ENCODE measurements at regions not wholly inside any gene's neighbourhood (a gene's known extent, or its start where the extent isn't known, plus 50 kb on each side); places are given as distances from the start of the nearest gene placed in this dataset.
A peak's percentile ranks its signal among the peaks of the same experiment; 100 is the strongest.

GRCh38 chr2:47300081-47300480 is 69.0 kb upstream of the EPCAM start:
- Histone ChIP-seq H3K4me3 (no peak overlapping the region), H3K79me2 (ENCODE audit: low read depth) (no peaks in the 10 kb centered on the region), H3K27ac (peak overlapping the region; percentile 48; the same call in 1 of the 2 replicates), H3K4me1 (replicated peaks; ENCODE audit: insufficient read depth) (peaks cover 33% of the 10 kb centered on the region), H2AFZ (no peak overlapping the region), H3K4me2 (peak overlapping the region; percentile 34), H4K20me1 (ENCODE audit: insufficient read depth) (no peaks in the 10 kb centered on the region), H3F3A (ENCODE audit: insufficient read depth, low read depth) (peaks cover 10% of the 10 kb centered on the region; the same call in 1 of the 2 replicates), H3K36me3 (ENCODE audit: low read depth) (no peaks in the 10 kb centered on the region), H3K9me3 (ENCODE audit: insufficient read depth, low read depth) (0 out of 2 replicates have a peak, but pooled peaks cover 3% of the 10 kb centered on the region), H3K27me3 (ENCODE audit: insufficient read depth, low read depth) (no peaks in the 10 kb centered on the region), H3K9me2 (ENCODE audit: insufficient read depth) (no peaks in the 10 kb centered on the region)
- peak in 1 of 2 experiments; percentile 6 for DNase-seq
- CTCF ChIA-PET = interaction anchor here (0.6 kb wide), 1 partner anchor 199 kb away, joined by 3 read pairs; no protein-coding TSS in a partner anchor
- intact Hi-C loops (cut with micrococcal nuclease; ENCODE audit: unreplicated experiment) = no loop called here
- BruUV-seq (replicated peaks) = no TSS peak
- no peak for TF ChIP-seq EZH2 (IDR thresholded peaks at IDR 0.05; ENCODE audit: low read depth)
- TF ChIP-seq, protein P1, sequence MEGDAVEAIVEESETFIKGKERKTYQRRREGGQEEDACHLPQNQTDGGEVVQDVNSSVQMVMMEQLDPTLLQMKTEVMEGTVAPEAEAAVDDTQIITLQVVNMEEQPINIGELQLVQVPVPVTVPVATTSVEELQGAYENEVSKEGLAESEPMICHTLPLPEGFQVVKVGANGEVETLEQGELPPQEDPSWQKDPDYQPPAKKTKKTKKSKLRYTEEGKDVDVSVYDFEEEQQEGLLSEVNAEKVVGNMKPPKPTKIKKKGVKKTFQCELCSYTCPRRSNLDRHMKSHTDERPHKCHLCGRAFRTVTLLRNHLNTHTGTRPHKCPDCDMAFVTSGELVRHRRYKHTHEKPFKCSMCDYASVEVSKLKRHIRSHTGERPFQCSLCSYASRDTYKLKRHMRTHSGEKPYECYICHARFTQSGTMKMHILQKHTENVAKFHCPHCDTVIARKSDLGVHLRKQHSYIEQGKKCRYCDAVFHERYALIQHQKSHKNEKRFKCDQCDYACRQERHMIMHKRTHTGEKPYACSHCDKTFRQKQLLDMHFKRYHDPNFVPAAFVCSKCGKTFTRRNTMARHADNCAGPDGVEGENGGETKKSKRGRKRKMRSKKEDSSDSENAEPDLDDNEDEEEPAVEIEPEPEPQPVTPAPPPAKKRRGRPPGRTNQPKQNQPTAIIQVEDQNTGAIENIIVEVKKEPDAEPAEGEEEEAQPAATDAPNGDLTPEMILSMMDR (conservative IDR thresholded peaks at IDR 0.05) = no peak
- POLR2A ChIA-PET (ENCODE audit: unreplicated experiment) = no interaction called here

GRCh38 chr2:47299555-47299954 is 69.6 kb upstream of the EPCAM start:
- no TSS peak for BruUV-seq (replicated peaks)
- Histone ChIP-seq H3K9me3 (ENCODE audit: insufficient read depth, low read depth) (0 out of 2 replicates have a peak, but pooled peaks cover 3% of the 10 kb centered on the region), H3K9me2 (ENCODE audit: insufficient read depth) (no peaks in the 10 kb centered on the region), H3K27me3 (ENCODE audit: insufficient read depth, low read depth) (no peaks in the 10 kb centered on the region), H2AFZ (no peak overlapping the region), H3F3A (ENCODE audit: insufficient read depth, low read depth) (peaks cover 10% of the 10 kb centered on the region; the same call in 1 of the 2 replicates), H3K4me1 (replicated peaks; ENCODE audit: insufficient read depth) (peaks cover 33% of the 10 kb centered on the region), H4K20me1 (ENCODE audit: insufficient read depth) (no peaks in the 10 kb centered on the region), H3K4me2 (peak overlapping the region; percentile 34), H3K4me3 (no peak overlapping the region), H3K79me2 (ENCODE audit: low read depth) (no peaks in the 10 kb centered on the region), H3K27ac (peak overlapping the region; percentile 48; the same call in 1 of the 2 replicates), H3K36me3 (ENCODE audit: low read depth) (no peaks in the 10 kb centered on the region)
- POLR2A ChIA-PET (ENCODE audit: unreplicated experiment) = no interaction called here
- CTCF ChIA-PET = interaction anchor here (0.6 to 0.7 kb wide), 2 partner anchors 200 to 551 kb away, joined by 3 to 19 read pairs; no protein-coding TSS in a partner anchor
- TF ChIP-seq EZH2 (IDR thresholded peaks at IDR 0.05; ENCODE audit: low read depth) = no peak
- TF ChIP-seq, protein P1 (conservative IDR thresholded peaks at IDR 0.05) = no peak
- intact Hi-C loops (cut with micrococcal nuclease; ENCODE audit: unreplicated experiment) = no loop called here
- DNase-seq = peak; percentile 59 to 89

- Histone ChIP-seq H3K36me3 (ENCODE audit: low read depth) (no peaks in the 10 kb centered on the region), H3K27me3 (ENCODE audit: insufficient read depth, low read depth) (no peaks in the 10 kb centered on the region), H4K20me1 (ENCODE audit: insufficient read depth) (no peaks in the 10 kb centered on the region), H3K9me3 (ENCODE audit: insufficient read depth, low read depth) (0 out of 2 replicates have a peak, but pooled peaks cover 3% of the 10 kb centered on the region), H3F3A (ENCODE audit: insufficient read depth, low read depth) (peaks cover 9% of the 10 kb centered on the region; the same call in 1 of the 2 replicates), H3K4me2 (no peak overlapping the region), H3K27ac (no peak overlapping the region), H3K9me2 (ENCODE audit: insufficient read depth) (no peaks in the 10 kb centered on the region), H2AFZ (no peak overlapping the region), H3K79me2 (ENCODE audit: low read depth) (no peaks in the 10 kb centered on the region), H3K4me3 (no peak overlapping the region), H3K4me1 (replicated peaks; ENCODE audit: insufficient read depth) (peaks cover 30% of the 10 kb centered on the region)
- ChIA-PET POLR2A (ENCODE audit: unreplicated experiment) (no interaction called here), CTCF (interaction anchor here (0.7 kb wide), 1 partner anchor 550 kb away, joined by 19 read pairs; no protein-coding TSS in a partner anchor)
- intact Hi-C loops (cut with micrococcal nuclease; ENCODE audit: unreplicated experiment) = no loop called here
- BruUV-seq (replicated peaks) = no TSS peak
- TF ChIP-seq EZH2 (IDR thresholded peaks at IDR 0.05; ENCODE audit: low read depth) = no peak
- TF ChIP-seq, protein P1 (conservative IDR thresholded peaks at IDR 0.05) = no peak
- DNase-seq = no peak
Measured at GRCh38 chr2:47298771-47299170, 70.3 kb upstream of the EPCAM start.

Measured in PC-9 (cell line).